Neutrophil (primary cell): ENCODE measurements at regions not wholly inside any gene's neighbourhood (a gene's known extent, or its start where the extent isn't known, plus 50 kb on each side); places are given as distances from the start of the nearest gene placed in this dataset.

Experiments
- H3K27ac ChIP-seq: fragments of 200-600 bp; sonication (generic); 2 replicates; pipeline ENCODE4 v1.5.1; 2016; ENCODE audit warnings: mild to moderate bottlenecking, moderate library complexity
- H3K27me3 ChIP-seq: fragments of 200-600 bp; sonication (generic); 2 replicates; pipeline ENCODE4 v1.6.0; 2016; ENCODE audit warnings: mild to moderate bottlenecking
- H3K36me3 ChIP-seq: fragments of 200-600 bp; sonication (generic); 2 replicates; pipeline ENCODE4 v1.5.1; 2017
- H3K4me1 ChIP-seq, 2 experiments: fragments of 200-600 bp in 1 of 2; sonication (generic) in 1 of 2; 1 replicate in 1 of 2; 2 replicates in 1 of 2; pipeline versions ENCODE4 v1.5.1 to v1.6.1; 2013 to 2016; ENCODE audit warnings: low read depth in 1 of 2, low read length in 1 of 2, mild to moderate bottlenecking in 1 of 2, moderate library complexity in 1 of 2; ENCODE audit not compliant: control insufficient read depth in 1 of 2, insufficient read depth in 1 of 2
- H3K4me3 ChIP-seq, 2 experiments: fragments of 200-600 bp in 1 of 2; sonication (generic) in 1 of 2; 1 replicate in 1 of 2; 2 replicates in 1 of 2; pipeline ENCODE4 v1.5.1; 2013 to 2016; ENCODE audit warnings: low read depth in 1 of 2, low read length in 1 of 2, mild to moderate bottlenecking in 1 of 2, moderate library complexity in 1 of 2
- H3K9me3 ChIP-seq: fragments of 200-600 bp; sonication (generic); 2 replicates; pipeline ENCODE4 v1.5.1; 2016
- CTCF ChIP-seq: fragments of 200-600 bp; sonication (generic); IDR thresholded peaks from 2 replicates; pipeline ENCODE4 v1.5.1; 2016; ENCODE audit warnings: antibody characterized with exemption

DNA sequence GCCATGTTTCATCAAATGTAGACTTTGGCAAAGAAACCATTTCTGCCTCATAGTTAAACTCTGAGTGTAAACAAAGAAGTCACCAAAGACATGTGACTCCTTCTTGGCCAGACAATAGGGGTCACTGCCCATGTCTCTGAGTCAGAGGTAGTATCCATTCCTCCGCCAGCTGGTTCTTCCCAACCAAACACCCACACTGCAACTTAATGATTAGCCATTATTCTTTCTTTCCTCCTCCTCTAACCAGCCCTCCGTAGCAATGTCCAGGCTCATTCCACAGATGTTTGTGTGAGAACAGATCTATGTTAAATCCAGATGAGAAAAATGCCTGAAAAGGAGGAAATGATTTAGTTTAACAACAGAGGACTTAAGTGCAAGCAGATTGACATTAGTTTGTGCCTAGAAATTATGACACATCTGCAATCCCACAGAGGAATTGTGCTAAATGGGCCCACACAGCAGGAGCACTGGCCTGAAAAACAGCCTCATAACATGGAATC lies 127.9 kb upstream of the SH3BP4 start:
- Histone ChIP-seq H3K9me3 (no peaks in the 10 kb centered on the region), H3K27me3 (no peaks in the 10 kb centered on the region), H3K27ac (no peak overlapping the region), H3K36me3 (no peaks in the 10 kb centered on the region), H3K4me1 (no peaks in the 10 kb centered on the region), H3K4me3 (no peak overlapping the region)
- TF ChIP-seq CTCF = no peak

- H3K4me3 ChIP-seq = no peak overlapping the region
- no peaks in the 10 kb centered on the region for H3K27me3 ChIP-seq
- no peak overlapping the region for H3K27ac ChIP-seq
- no peak for TF ChIP-seq CTCF
- no peaks in the 10 kb centered on the region for H3K9me3 ChIP-seq
- no peaks in the 10 kb centered on the region for H3K4me1 ChIP-seq
- no peaks in the 10 kb centered on the region for H3K36me3 ChIP-seq
Observed at GRCh38 chr2:234823196-234823876, 128.5 kb upstream of the SH3BP4 start.

DNA sequence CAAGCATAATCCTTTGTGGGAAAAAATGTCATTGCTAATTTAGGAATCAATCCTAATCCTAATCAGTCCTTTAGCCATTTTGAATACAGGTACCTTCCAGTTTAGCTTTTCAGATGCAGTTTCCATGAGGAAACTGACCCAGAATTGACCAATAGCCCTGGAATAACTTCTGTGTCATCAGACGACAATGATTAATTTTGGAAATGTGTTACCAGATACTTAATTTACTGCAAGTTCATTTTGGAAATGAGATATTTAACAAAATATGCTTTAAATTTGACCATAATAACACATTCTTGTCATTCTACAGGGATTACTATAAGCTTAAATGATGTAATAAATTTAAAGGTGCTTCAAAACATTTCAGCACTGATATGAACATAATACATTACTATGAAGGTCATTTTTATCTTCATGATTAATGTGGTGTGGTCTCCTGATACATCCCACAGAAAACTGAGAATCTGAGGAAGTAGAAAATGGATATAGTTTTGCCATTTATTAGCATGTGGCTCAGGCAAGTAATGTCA lies 129.8 kb upstream of the SH3BP4 start:
- H3K4me1 ChIP-seq = no peaks in the 10 kb centered on the region
- H3K4me3 ChIP-seq = no peak overlapping the region
- H3K36me3 ChIP-seq = no peaks in the 10 kb centered on the region
- H3K27ac ChIP-seq = no peak overlapping the region
- H3K9me3 ChIP-seq = no peaks in the 10 kb centered on the region
- no peak for TF ChIP-seq CTCF
- no peaks in the 10 kb centered on the region for H3K27me3 ChIP-seq

DNA sequence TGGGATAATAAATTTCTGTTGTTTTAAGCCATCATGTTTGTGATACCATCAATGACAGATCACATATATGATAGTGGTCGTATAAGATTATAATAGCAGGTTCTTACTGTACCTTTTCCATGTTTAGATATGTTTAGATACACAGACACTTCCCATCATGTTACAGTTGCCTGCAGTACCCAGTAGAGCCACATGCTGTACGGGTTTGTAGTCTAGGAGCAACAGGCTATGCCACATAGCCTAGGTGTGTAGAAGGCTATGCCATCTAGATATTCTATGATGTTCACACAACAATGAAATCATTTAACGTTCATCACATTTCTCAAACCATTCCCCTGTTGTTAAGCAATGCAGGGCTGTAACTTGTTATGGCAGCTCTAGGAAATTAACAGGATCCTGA lies 132.9 kb upstream of the SH3BP4 start:
- TF ChIP-seq CTCF = no peak
- no peaks in the 10 kb centered on the region for H3K4me1 ChIP-seq
- no peaks in the 10 kb centered on the region for H3K36me3 ChIP-seq
- H3K9me3 ChIP-seq = no peaks in the 10 kb centered on the region
- no peak overlapping the region for H3K27ac ChIP-seq
- H3K4me3 ChIP-seq = no peak overlapping the region
- no peaks in the 10 kb centered on the region for H3K27me3 ChIP-seq

GRCh38 chr2:234816491-234816890 lies 135.3 kb upstream of the SH3BP4 start:
- TF ChIP-seq CTCF = no peak

More at GRCh38 chr2:234816491-234816890, 135.3 kb upstream of the SH3BP4 start:
- H3K36me3 ChIP-seq = no peaks in the 10 kb centered on the region
- no peaks in the 10 kb centered on the region for H3K4me1 ChIP-seq
- no peaks in the 10 kb centered on the region for H3K27me3 ChIP-seq
- H3K4me3 ChIP-seq = no peak overlapping the region
- H3K27ac ChIP-seq = no peak overlapping the region
- no peaks in the 10 kb centered on the region for H3K9me3 ChIP-seq
